B cell (primary cell): ENCODE measurements at regions not wholly inside any gene's neighbourhood (a gene's known extent, or its start where the extent isn't known, plus 50 kb on each side); places are given as distances from the start of the nearest gene placed in this dataset.

ENCODE experiments used
- ATAC-seq: fragments of 200-7000 bp; cut with Tn5 transposase; one replicate; pipeline ENCODE4 v1.10.0; 2021; ENCODE audit warnings: low read depth, mild to moderate bottlenecking, moderate number of reproducible peaks, moderate library complexity
- CTCF ChIA-PET: fragments of 350-600 bp; sonication (Branson Sonifier 250); formaldehyde crosslinking; loops from one replicate; lab custom pipeline; 2021; ENCODE audit warnings: antibody characterized with exemption, inconsistent platforms; lab: Charles Lee
- POLR2A ChIA-PET: fragments of 350-600 bp; sonication (Branson Sonifier 250); formaldehyde crosslinking; loops from one replicate; lab custom pipeline; 2021; ENCODE audit warnings: antibody characterized with exemption; lab: Charles Lee
- DNase-seq: peaks from one replicate; pipeline ENCODE4 v3.0.0; 2013
- H2AFZ ChIP-seq: 2 replicates; pipeline ENCODE4 v1.6.1; 2012; ENCODE audit warnings: mild to moderate bottlenecking, low read depth, low read length; ENCODE audit not compliant: insufficient read depth, poor library complexity, severe bottlenecking
- H3K27ac ChIP-seq, 2 donors: 1 replicate in 1 of 2; 2 replicates in 1 of 2; pipeline ENCODE4 v1.5.1; 2012 to 2013; ENCODE audit warnings: low read length in 2 of 2, mild to moderate bottlenecking in 2 of 2, moderate library complexity in 1 of 2
- H3K27me3 ChIP-seq, 4 experiments: fragments of 200-600 bp in 1 of 4; sonication (generic) in 1 of 4; replicated peaks in 1 of 4; 1 replicate in 2 of 4; 2 replicates in 2 of 4; pipeline versions ENCODE4 v1.6.1 to v1.7.0; 2013 to 2016; ENCODE audit warnings: low read length in 3 of 4, mild to moderate bottlenecking in 2 of 4, mixed read lengths in 1 of 4, moderate library complexity in 1 of 4; ENCODE audit not compliant: insufficient read depth in 4 of 4, control insufficient read depth in 3 of 4; ENCODE audit errors: control extremely low read depth in 1 of 4
- H3K36me3 ChIP-seq, 2 experiments: replicated peaks in 1 of 2; 1 replicate in 1 of 2; 2 replicates in 1 of 2; pipeline versions ENCODE4 v1.6.1 to v1.7.1; 2013; ENCODE audit warnings: low read length in 1 of 2; ENCODE audit not compliant: insufficient read depth in 2 of 2, control insufficient read depth in 1 of 2; ENCODE audit errors: control extremely low read depth in 1 of 2, extremely low read depth in 1 of 2
- H3K4me1 ChIP-seq, 2 donors: fragments of 200-600 bp in 1 of 2; sonication (generic) in 1 of 2; 1 replicate in 1 of 2; 2 replicates in 1 of 2; pipeline versions ENCODE4 v1.5.1 to v1.6.1; 2013 to 2017; ENCODE audit warnings: low read length in 2 of 2; ENCODE audit not compliant: control insufficient read depth in 2 of 2, insufficient read depth in 2 of 2
- H3K4me2 ChIP-seq: replicated peaks from 2 replicates; pipeline ENCODE3; 2012; ENCODE audit warnings: mild to moderate bottlenecking, low read depth, low read length; ENCODE audit not compliant: poor library complexity, severe bottlenecking
- H3K4me3 ChIP-seq, 5 experiments: fragments of 200-600 bp in 1 of 5; sonication (generic) in 1 of 5; 1 replicate in 3 of 5; 2 replicates in 2 of 5; pipeline versions ENCODE4 v1.5.1 to v1.7.0; 2011 to 2016; ENCODE audit warnings: low read length in 4 of 5, mild to moderate bottlenecking in 4 of 5, low read depth in 2 of 5, control low read depth in 1 of 5, moderate library complexity in 1 of 5; ENCODE audit not compliant: insufficient read depth in 1 of 5; ENCODE audit errors: control extremely low read depth in 1 of 5, extremely low read depth in 1 of 5
- H3K79me2 ChIP-seq: fragments of 200-600 bp; sonication (generic); one replicate; pipeline ENCODE4 v1.6.0; 2016; ENCODE audit warnings: low read length; ENCODE audit not compliant: control insufficient read depth, insufficient read depth
- H3K9ac ChIP-seq: fragments of 200-600 bp; sonication (generic); 2 replicates; pipeline ENCODE4 v1.6.1; 2017; ENCODE audit warnings: mild to moderate bottlenecking, low read length, moderate library complexity
- H3K9me3 ChIP-seq, 3 donors: one replicate each; pipeline versions ENCODE4 v1.6.1 to v1.7.1; 2013; ENCODE audit warnings: low read length in 2 of 3; ENCODE audit not compliant: control insufficient read depth in 2 of 3, insufficient read depth in 1 of 3; ENCODE audit errors: control extremely low read depth in 1 of 3
- H4K20me1 ChIP-seq: 2 replicates; pipeline ENCODE4 v1.6.0; 2012; ENCODE audit warnings: mild to moderate bottlenecking, low read length; ENCODE audit not compliant: insufficient read depth, control insufficient read depth, poor library complexity, severe bottlenecking
- H3K27ac Mint-ChIP-seq: one replicate; pipeline ENCODE4 v1.8.0; 2021; ENCODE audit warnings: mixed read lengths
- H3K27me3 Mint-ChIP-seq: one replicate; pipeline ENCODE4 v1.8.0; 2021; ENCODE audit warnings: mixed read lengths
- H3K4me1 Mint-ChIP-seq: one replicate; pipeline ENCODE4 v1.8.0; 2021; ENCODE audit warnings: mixed read lengths
- H3K4me3 Mint-ChIP-seq: one replicate; pipeline ENCODE4 v1.8.0; 2021; ENCODE audit warnings: mixed read lengths
- H3K9me3 Mint-ChIP-seq: one replicate; pipeline ENCODE4 v1.8.0; 2022; ENCODE audit warnings: mixed read lengths; ENCODE audit not compliant: insufficient read depth
- CTCF ChIP-seq: fragments of 200-600 bp; IDR thresholded peaks from one replicate; pipeline ENCODE4 v1.8.0; 2022; ENCODE audit warnings: antibody characterized with exemption, mild to moderate bottlenecking
- EZH2 ChIP-seq: IDR thresholded peaks from 2 replicates; pipeline ENCODE4 v1.6.1; 2012; ENCODE audit warnings: borderline replicate concordance, low read depth, mild to moderate bottlenecking, moderate library complexity, low read length; ENCODE audit not compliant: insufficient read depth, poor library complexity, severe bottlenecking
- WGBS: methylation state at CpG from one replicate; pipeline ENCODE4 v1.1.5; 2013; ENCODE audit warnings: missing lambda C conversion rate; ENCODE audit not compliant: insufficient coverage; 5-methylcytosine and 5-hydroxymethylcytosine counted together
- intact Hi-C: fragments of 100-400 bp; cut with micrococcal nuclease; formaldehyde crosslinking; loops from one replicate; pipeline ENCODE4 v1.10.0; 2022

- intact Hi-C loops, result no loop called here
- H3K4me3 Mint-ChIP-seq, result no peak overlapping the region
- Histone ChIP-seq H2AFZ (no peak overlapping the region), H3K9me3 (no peaks in the 10 kb centered on the region), H3K4me1 (no peaks in the 10 kb centered on the region), H4K20me1 (no peaks in the 10 kb centered on the region), H3K36me3 (no peaks in the 10 kb centered on the region), H3K4me3 (no peak overlapping the region), H3K27me3 (no peaks in the 10 kb centered on the region), H3K27ac (no peak overlapping the region), H3K4me2 (no peak overlapping the region), H3K79me2 (no peaks in the 10 kb centered on the region), H3K9ac (no peak overlapping the region)
- TF ChIP-seq CTCF, result no peak
- TF ChIP-seq EZH2, result no peak
- ATAC-seq (no peak), DNase-seq (no peak)
- no peaks in the 10 kb centered on the region for H3K4me1 Mint-ChIP-seq
- no peak overlapping the region for H3K27ac Mint-ChIP-seq
- 100% methylated on average over 1 of the region's 2 CpGs for WGBS
- ChIA-PET POLR2A (no interaction called here), CTCF (no interaction called here)
- no peaks in the 10 kb centered on the region for H3K27me3 Mint-ChIP-seq
- H3K9me3 Mint-ChIP-seq, result no peaks in the 10 kb centered on the region
Measured at GRCh38 chr3:117128133-117128532, 418.6 kb downstream of the TUSC7 start.

GRCh38 chr3:117128872-117129271 is 419.3 kb downstream of the TUSC7 start:
- CTCF ChIA-PET, result no interaction called here

More at GRCh38 chr3:117128872-117129271, 419.3 kb downstream of the TUSC7 start:
- no peak for DNase-seq
- no peaks in the 10 kb centered on the region for H3K9me3 Mint-ChIP-seq
- intact Hi-C loops, result no loop called here
- H3K4me2 ChIP-seq, result no peak overlapping the region
- H3K27me3 ChIP-seq, result no peaks in the 10 kb centered on the region
- no peak overlapping the region for H3K27ac ChIP-seq
- POLR2A ChIA-PET, result no interaction called here
- H3K4me1 Mint-ChIP-seq, result no peaks in the 10 kb centered on the region
- TF ChIP-seq CTCF, result no peak
- no peak for TF ChIP-seq EZH2
- no peak overlapping the region for H3K9ac ChIP-seq
- H3K79me2 ChIP-seq, result no peaks in the 10 kb centered on the region
- H3K4me3 ChIP-seq, result no peak overlapping the region
- H3K27ac Mint-ChIP-seq, result no peak overlapping the region
- H3K4me1 ChIP-seq, result no peaks in the 10 kb centered on the region
- no peaks in the 10 kb centered on the region for H3K36me3 ChIP-seq
- no peaks in the 10 kb centered on the region for H3K27me3 Mint-ChIP-seq
- no CpG with 5 or more reads among the region's 1 CpG for WGBS
- no peak for ATAC-seq
- no peak overlapping the region for H2AFZ ChIP-seq
- H4K20me1 ChIP-seq, result no peaks in the 10 kb centered on the region
- H3K4me3 Mint-ChIP-seq, result no peak overlapping the region
- no peaks in the 10 kb centered on the region for H3K9me3 ChIP-seq
